ENCODE measurements at regions not wholly inside any gene's neighbourhood (a gene's known extent, or its start where the extent isn't known, plus 50 kb on each side); places are given as distances from the start of the nearest gene placed in this dataset.

- Histone ChIP-seq H3K36me3 (ENCODE audit: insufficient read depth, low read length) (no peaks in the 10 kb centered on the region), H3K4me2 (ENCODE audit: low read length) (no peak overlapping the region), H3K27ac (ENCODE audit: low read depth, low read length, poor library complexity, severe bottlenecking) (no peak overlapping the region), H4K20me1 (ENCODE audit: insufficient read depth, low read length) (no peaks in the 10 kb centered on the region), H2AFZ (ENCODE audit: low read length) (no peak overlapping the region), H3K4me1 (ENCODE audit: insufficient read depth, low read length, poor library complexity, severe bottlenecking) (peaks cover 39% of the 10 kb centered on the region), H3K9me3 (ENCODE audit: low read length) (no peaks in the 10 kb centered on the region), H3K9me2 (ENCODE audit: insufficient read depth, low read length) (no peaks in the 10 kb centered on the region), H3K4me3 (ENCODE audit: low read depth, low read length, poor library complexity, severe bottlenecking) (no peak overlapping the region), H3K79me2 (ENCODE audit: insufficient read depth, low read depth, low read length) (no peaks in the 10 kb centered on the region)
- no peak for DNase-seq (ENCODE audit: low spot score)
- intact Hi-C loops (cut with micrococcal nuclease; ENCODE audit: unreplicated experiment), result no loop called here
- CTCF ChIA-PET (ENCODE audit: unreplicated experiment), result no interaction called here
- TF ChIP-seq EZH2phosphoT487 (IDR thresholded peaks at IDR 0.05; ENCODE audit: borderline replicate concordance, low read depth, low read length), result no peak
- TF ChIP-seq CTCF (conservative IDR thresholded peaks at IDR 0.05; ENCODE audit: low read length), result no peak
- POLR2A ChIA-PET, result interaction anchor here (0.7 to 1.8 kb wide), 4 partner anchors 9 to 146 kb away, joined by 3 to 4 read pairs (median 4); no protein-coding TSS in a partner anchor
- no TSS peak for BruUV-seq (replicated peaks)
Observed at GRCh38 chr16:14378131-14378551, 251.9 kb downstream of the PARN start.

- no TSS peak for BruUV-seq (replicated peaks)
- Histone ChIP-seq H3K9me2 (ENCODE audit: insufficient read depth, low read length) (no peaks in the 10 kb centered on the region), H3K4me2 (ENCODE audit: low read length) (no peak overlapping the region), H3K79me2 (ENCODE audit: insufficient read depth, low read depth, low read length) (no peaks in the 10 kb centered on the region), H3K9me3 (ENCODE audit: low read length) (no peaks in the 10 kb centered on the region), H4K20me1 (ENCODE audit: insufficient read depth, low read length) (no peaks in the 10 kb centered on the region), H3K36me3 (ENCODE audit: insufficient read depth, low read length) (no peaks in the 10 kb centered on the region), H3K4me3 (ENCODE audit: low read depth, low read length, poor library complexity, severe bottlenecking) (no peak overlapping the region), H3K27ac (ENCODE audit: low read depth, low read length, poor library complexity, severe bottlenecking) (no peak overlapping the region), H2AFZ (ENCODE audit: low read length) (no peak overlapping the region), H3K4me1 (ENCODE audit: insufficient read depth, low read length, poor library complexity, severe bottlenecking) (peaks cover 46% of the 10 kb centered on the region)
- CTCF ChIA-PET (ENCODE audit: unreplicated experiment), result interaction anchor here (1.0 kb wide), 1 partner anchor 8 kb away, joined by 3 read pairs; no protein-coding TSS in a partner anchor
- TF ChIP-seq CTCF (conservative IDR thresholded peaks at IDR 0.05; ENCODE audit: low read length) (no peak), EZH2phosphoT487 (IDR thresholded peaks at IDR 0.05; ENCODE audit: borderline replicate concordance, low read depth, low read length) (no peak)
- POLR2A ChIA-PET, result interaction anchor here (0.7 to 1.8 kb wide), 2 partner anchors 17 to 147 kb away, joined by 4 read pairs; no protein-coding TSS in a partner anchor
- no peak for DNase-seq (ENCODE audit: low spot score)
- intact Hi-C loops (cut with micrococcal nuclease; ENCODE audit: unreplicated experiment), result loop anchor here (2.0 kb wide), 1 partner anchor 69 kb away; no protein-coding TSS in a partner anchor
Observed at GRCh38 chr16:14377326-14377725, 252.7 kb downstream of the PARN start.

- CTCF ChIA-PET (ENCODE audit: unreplicated experiment), result interaction anchor here (1.7 kb wide), 1 partner anchor 67 kb away, joined by 9 read pairs; no protein-coding TSS in a partner anchor
- no peak for DNase-seq (ENCODE audit: low spot score)
- H3K9me3 ChIP-seq (ENCODE audit: low read length), result no peaks in the 10 kb centered on the region
- H3K36me3 ChIP-seq (ENCODE audit: insufficient read depth, low read length), result no peaks in the 10 kb centered on the region
- intact Hi-C loops (cut with micrococcal nuclease; ENCODE audit: unreplicated experiment), result no loop called here
- POLR2A ChIA-PET, result interaction anchor here (1.2 to 4.5 kb wide), 4 partner anchors 10 to 74 kb away, joined by 4 to 19 read pairs (median 6); no protein-coding TSS in a partner anchor
- H4K20me1 ChIP-seq (ENCODE audit: insufficient read depth, low read length), result no peaks in the 10 kb centered on the region
- H3K27ac ChIP-seq (ENCODE audit: low read depth, low read length, poor library complexity, severe bottlenecking), result no peak overlapping the region
- no peak overlapping the region for H3K4me3 ChIP-seq (ENCODE audit: low read depth, low read length, poor library complexity, severe bottlenecking)
- no TSS peak for BruUV-seq (replicated peaks)
- TF ChIP-seq CTCF (conservative IDR thresholded peaks at IDR 0.05; ENCODE audit: low read length) (no peak), EZH2phosphoT487 (IDR thresholded peaks at IDR 0.05; ENCODE audit: borderline replicate concordance, low read depth, low read length) (no peak)
- H3K4me1 ChIP-seq (ENCODE audit: insufficient read depth, low read length, poor library complexity, severe bottlenecking), result peaks cover 42% of the 10 kb centered on the region
- no peak overlapping the region for H3K4me2 ChIP-seq (ENCODE audit: low read length)
- no peaks in the 10 kb centered on the region for H3K9me2 ChIP-seq (ENCODE audit: insufficient read depth, low read length)
- no peaks in the 10 kb centered on the region for H3K79me2 ChIP-seq (ENCODE audit: insufficient read depth, low read depth, low read length)
- no peak overlapping the region for H2AFZ ChIP-seq (ENCODE audit: low read length)
Observed at GRCh38 chr16:14375132-14375491, 254.9 kb downstream of the PARN start.

Data from OCI-LY7 (cell line).